ENCODE measurements at regions not wholly inside any gene's neighbourhood (a gene's known extent, or its start where the extent isn't known, plus 50 kb on each side); places are given as distances from the start of the nearest gene placed in this dataset.

GRCh38 chr10:4683137-4683536, 142.9 kb upstream of the AKR1E2 start:
- TF ChIP-seq GATA2 (IDR thresholded peaks at IDR 0.05; ENCODE audit: low read depth, low read length) (no peak), GATA3 (IDR thresholded peaks at IDR 0.05; ENCODE audit: low read depth, low read length) (no peak)

Data from SH-SY5Y (cell line).